Left forelimb (tissue), 1 donor: ENCODE measurements at regions not wholly inside any gene's neighbourhood (a gene's known extent, or its start where the extent isn't known, plus 50 kb on each side); places are given as distances from the start of the nearest gene placed in this dataset.
A peak's percentile ranks its signal among the peaks of the same experiment; 100 is the strongest.
"Not testable (repeated sequence)": the region's sequence is repeated elsewhere in the genome, so short reads cannot be mapped to it uniquely, and the experiment has no call there.

Experiments used
- DNase-seq: peaks from one replicate; pipeline ENCODE4 v3.0.0-alpha.2; 2018; ENCODE audit warnings: low spot score

- no peak for DNase-seq
Observed at GRCh38 chr20:63145156-63145555, 70.8 kb downstream of the YTHDF1 start.

GRCh38 chr20:63142933-63143332 is 73.0 kb downstream of the YTHDF1 start:
- DNase-seq, result no peak

- DNase-seq, result no peak
Observed at GRCh38 chr20:63141531-63141930, 74.4 kb downstream of the YTHDF1 start.

- no peak for DNase-seq
Observed at GRCh38 chr20:63140514-63141433, 75.2 kb downstream of the YTHDF1 start.

GRCh38 chr20:63139837-63140236 is 76.1 kb downstream of the YTHDF1 start:
- no peak for DNase-seq

GRCh38 chr20:63139356-63139755 is 76.6 kb downstream of the YTHDF1 start:
- DNase-seq, result no peak

- no peak for DNase-seq
Observed at GRCh38 chr20:63138855-63139341, 77.0 kb downstream of the YTHDF1 start.

- DNase-seq, result no peak
Observed at GRCh38 chr20:63137851-63138415, 78.0 kb downstream of the YTHDF1 start.

GRCh38 chr20:63136296-63136695 is 79.6 kb downstream of the YTHDF1 start:
- DNase-seq, result peak; percentile 30

GRCh38 chr20:63135411-63135810 is 80.5 kb downstream of the YTHDF1 start:
- peak; percentile 42 for DNase-seq

GRCh38 chr20:63134711-63135361 is 81.1 kb downstream of the YTHDF1 start:
- DNase-seq, result not testable (repeated sequence)

GRCh38 chr20:63134201-63134612 is 81.7 kb downstream of the YTHDF1 start:
- DNase-seq, result peak; percentile 59

- peak; percentile 52 for DNase-seq
Observed at GRCh38 chr20:63133481-63134091, 82.3 kb downstream of the YTHDF1 start.

- peak; percentile 65 for DNase-seq
Observed at GRCh38 chr20:63132715-63133471, 83.0 kb downstream of the YTHDF1 start.

GRCh38 chr20:63132131-63132714 is 83.7 kb downstream of the YTHDF1 start:
- peak; percentile 55 for DNase-seq

- DNase-seq, result peak; percentile 33
Observed at GRCh38 chr20:63130658-63131577, 85.0 kb downstream of the YTHDF1 start.

GRCh38 chr20:63129991-63130657 is 85.8 kb downstream of the YTHDF1 start:
- DNase-seq, result peak; percentile 45

GRCh38 chr20:63129376-63129965 is 86.5 kb downstream of the YTHDF1 start:
- DNase-seq, result no peak

- peak; percentile 34 for DNase-seq
Observed at GRCh38 chr20:63128956-63129355, 87.0 kb downstream of the YTHDF1 start.
